ENCODE measurements at regions not wholly inside any gene's neighbourhood (a gene's known extent, or its start where the extent isn't known, plus 50 kb on each side); places are given as distances from the start of the nearest gene placed in this dataset.
"Not testable (repeated sequence)": the region's sequence is repeated elsewhere in the genome, so short reads cannot be mapped to it uniquely, and the experiment has no call there.

DNA sequence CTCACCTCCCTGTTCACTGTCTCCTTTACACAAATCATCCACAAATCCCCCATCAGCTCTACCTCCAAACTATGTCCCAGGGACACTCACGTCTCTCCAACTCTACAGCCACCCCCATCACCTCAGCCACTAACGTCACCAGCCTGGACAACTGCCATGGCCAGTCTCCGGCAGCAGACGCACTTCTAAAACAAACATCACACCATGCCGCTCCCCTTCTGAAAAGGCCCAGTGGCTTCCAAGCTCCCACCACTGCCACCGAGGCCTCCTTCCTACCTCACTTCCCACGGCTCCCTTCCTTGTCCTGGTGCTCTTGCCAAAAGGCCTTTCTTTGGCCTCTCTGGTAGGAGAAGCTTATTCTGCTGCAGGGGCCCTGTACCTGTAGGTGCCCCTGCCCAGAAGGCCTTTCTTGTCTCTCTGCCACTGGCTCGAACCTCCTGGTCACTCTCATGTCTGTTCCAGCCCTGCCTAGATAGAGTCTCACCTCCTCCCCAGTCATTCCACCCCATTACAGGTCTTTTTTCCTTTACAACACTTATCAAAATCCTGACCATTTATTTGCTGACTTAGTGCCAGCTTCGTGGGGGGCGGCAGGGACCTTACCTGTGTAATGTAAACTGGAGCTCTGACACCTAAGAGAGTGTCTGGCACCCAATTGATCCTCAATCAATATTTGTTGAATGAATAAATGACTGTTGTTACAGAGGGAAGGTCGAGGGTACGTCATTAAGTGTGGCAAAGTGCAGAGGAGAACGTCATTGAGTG is 304.2 kb downstream of the GOLGA6L6 start:
- DNase-seq (ENCODE audit: low spot score) = not testable (repeated sequence)

DNA sequence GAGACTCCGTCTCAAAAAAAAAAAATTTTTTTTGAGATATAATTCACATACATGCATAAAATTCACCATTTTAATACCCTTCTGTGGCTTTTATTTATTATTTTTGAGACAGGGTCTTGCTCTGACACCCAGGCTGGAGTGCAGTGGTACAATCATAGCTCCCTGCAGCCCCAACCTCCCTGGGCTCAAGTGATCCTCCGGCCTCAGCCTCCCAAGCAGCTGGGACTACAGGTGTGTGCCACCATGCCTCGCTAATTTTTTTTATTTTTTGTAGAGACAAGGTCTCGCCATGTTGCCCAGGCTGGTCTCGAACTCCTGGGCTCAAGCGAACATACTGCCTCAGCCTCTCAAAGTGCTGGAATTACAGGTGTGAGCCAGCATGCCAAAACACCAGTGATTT is 305.9 kb downstream of the GOLGA6L6 start:
- DNase-seq (ENCODE audit: low spot score) = not testable (repeated sequence)

DNA sequence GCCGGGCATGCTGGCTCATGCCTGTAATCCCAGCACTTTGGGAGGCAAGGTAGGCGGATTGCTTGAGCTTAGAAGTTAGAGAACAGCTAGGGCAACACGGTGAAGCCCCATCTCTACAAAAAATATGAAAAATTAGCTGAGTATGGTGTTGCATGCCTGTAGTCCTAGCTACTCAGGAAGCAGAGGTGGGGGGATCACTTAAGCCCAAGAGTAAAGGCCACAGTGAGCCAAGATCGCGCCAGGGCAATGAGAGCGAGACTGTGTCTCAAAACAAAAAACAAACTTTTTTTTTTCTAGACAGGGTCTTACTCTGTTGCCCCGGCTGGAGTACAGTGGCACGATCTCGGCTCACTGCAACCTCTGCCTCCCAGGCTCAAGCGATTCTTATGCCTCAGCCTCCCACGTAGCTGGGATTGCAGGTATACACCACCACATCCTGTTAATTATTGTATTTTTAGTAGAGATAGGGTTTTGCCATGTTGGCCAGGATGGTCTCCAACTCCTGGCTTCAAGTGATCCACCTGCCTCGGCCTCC is 307.5 kb downstream of the GOLGA6L6 start:
- DNase-seq (ENCODE audit: low spot score) = not testable (repeated sequence)

DNA sequence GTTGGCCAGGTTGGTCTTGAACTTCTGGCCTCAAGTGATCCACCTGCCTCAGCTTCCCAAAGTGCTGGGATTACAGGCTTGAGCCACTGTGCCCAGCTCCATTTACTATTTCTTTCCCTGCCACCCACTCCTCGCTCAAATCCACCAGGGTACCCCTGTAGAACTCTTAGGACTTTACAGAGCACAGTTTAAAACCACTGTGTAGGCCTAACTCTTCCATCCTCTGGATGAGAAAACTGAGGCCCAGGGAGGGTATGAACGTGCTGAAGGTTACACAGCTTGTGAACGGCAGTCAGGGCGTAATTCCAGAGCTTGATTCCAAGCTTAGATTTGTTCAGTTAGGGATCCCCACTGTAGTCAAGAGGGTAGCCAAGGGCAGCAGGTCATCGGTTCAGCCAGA is 309.1 kb downstream of the GOLGA6L6 start:
- DNase-seq (ENCODE audit: low spot score) = not testable (repeated sequence)

DNA sequence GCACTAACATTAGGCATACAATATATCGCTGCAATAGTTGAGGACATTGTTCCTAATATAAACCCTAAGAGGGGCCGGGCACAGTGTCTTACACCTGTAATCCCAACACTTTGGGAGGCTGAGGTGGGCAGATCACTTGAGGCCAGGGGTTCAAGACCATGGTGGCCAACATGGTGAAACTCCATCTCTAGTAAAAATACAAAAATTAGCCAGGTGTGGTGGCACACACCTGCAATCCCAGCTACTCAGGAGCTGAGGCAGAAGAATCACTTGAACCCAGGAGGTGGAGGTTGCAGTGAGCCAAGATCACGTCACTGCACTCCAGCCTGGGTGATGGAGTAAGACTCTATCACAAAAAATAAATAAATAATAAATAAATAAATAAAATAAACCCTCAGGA is 310.9 kb downstream of the GOLGA6L6 start:
- DNase-seq (ENCODE audit: low spot score) = not testable (repeated sequence)

DNA sequence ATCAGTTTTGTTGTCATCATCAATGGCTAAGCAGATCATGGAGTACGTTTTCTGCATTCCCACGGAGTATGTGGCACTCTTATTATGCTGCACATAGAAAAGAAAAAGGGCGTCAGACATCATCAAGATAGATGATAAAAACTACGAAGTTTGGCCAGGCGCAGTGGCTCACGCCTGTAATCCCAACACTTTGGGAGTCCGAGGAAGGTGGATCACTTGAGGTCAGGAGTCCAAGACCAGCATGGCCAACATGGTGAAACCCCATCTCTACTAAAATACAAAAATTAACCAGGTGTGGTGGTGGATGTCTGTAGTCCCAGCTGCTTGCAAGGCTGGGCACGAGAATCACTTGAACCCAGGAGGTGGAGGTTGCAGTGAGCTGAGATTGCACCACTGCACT is 312.8 kb downstream of the GOLGA6L6 start:
- not testable (repeated sequence) for DNase-seq (ENCODE audit: low spot score)

DNA sequence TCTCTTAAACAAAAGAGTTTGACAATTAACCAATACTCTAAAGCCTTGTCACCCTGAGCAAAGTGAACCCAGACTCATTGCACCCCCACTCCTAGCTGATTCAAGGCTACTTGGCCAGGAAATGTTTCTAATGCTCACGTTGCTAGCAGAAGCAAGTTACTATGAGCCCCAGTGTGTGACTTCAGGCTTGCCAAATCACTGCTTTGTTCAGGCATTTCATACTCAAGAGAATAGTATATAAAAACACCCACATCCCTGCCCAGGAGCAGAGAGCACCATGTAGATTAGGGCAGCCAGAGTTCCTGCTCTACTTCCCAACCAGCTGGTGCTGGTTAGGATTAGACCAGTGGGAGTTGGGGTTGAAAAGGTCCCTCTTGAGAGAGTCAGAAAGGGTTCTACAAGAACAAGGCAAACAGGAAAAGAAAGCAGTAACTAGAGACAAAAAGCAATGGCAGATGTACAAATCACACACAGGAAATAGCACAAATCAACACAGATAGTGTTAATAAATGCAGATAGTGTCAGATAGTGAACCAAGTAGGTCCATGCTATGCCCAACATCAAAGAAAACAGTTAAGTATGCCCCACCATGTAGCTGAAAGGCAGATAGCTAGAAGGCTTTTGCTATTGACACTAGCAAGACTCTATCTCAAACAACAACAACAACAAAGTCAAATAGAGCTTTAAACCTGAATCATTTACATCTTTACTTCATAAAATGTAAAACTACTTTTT is 314.3 kb downstream of the GOLGA6L6 start:
- not testable (repeated sequence) for DNase-seq (ENCODE audit: low spot score)

DNA sequence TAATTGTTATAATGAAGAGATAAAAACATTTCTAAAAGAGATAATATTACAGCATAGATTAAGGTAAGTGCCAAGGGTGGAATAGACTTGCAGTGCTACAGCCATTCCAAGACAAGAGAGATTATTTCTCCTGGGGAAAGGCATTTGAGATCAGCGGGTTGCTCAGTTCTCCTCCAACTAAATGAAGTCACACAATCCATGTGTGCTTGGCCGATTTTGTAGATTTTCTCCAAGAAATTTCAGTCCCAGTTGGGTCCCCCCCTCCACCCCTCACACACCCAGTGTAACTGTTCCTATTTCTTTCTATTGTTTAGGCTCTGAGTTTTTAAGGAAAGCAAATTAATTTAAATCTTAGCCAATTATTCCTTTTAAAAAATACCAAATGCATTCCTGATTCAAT is 315.1 kb downstream of the GOLGA6L6 start:
- not testable (repeated sequence) for DNase-seq (ENCODE audit: low spot score)

DNA sequence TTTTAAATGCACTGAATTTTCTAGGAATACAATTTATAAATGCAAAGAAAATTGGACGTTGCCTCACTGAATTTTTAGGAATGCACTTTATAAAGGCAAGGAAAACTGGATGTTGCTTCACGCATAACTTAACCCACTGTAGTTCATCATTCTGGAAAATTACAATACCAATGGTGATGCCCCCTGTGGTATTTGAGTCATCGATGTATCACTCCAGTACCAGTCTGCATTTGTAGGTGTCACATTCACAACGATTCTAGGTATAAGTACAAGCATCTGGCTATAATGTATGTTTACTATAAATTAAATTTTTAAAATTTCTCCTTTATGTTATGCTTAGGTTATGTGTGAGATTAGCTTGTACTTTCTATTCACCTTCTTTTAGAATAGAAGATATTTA is 320.5 kb downstream of the GOLGA6L6 start:
- DNase-seq (ENCODE audit: low spot score) = not testable (repeated sequence)

DNA sequence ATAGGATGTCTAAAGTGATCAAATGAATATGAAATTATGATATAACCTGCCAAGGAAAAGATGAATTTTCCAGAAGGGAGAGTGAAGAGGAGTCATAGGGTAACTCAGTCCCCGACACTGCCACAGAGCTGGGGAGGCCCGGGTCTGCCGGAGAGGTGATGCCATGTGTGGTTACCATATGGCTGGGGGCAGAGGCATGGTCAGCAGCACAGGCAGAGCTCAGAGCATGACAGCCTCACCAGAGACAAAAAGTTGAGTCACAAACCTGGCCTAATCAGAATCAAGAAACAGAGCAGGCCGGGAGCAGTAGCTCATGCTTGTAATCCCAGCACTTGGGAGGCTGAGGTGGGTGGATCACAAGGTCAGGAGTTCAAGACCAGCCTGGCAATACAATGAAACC is 322.4 kb downstream of the GOLGA6L6 start:
- not testable (repeated sequence) for DNase-seq (ENCODE audit: low spot score)

DNA sequence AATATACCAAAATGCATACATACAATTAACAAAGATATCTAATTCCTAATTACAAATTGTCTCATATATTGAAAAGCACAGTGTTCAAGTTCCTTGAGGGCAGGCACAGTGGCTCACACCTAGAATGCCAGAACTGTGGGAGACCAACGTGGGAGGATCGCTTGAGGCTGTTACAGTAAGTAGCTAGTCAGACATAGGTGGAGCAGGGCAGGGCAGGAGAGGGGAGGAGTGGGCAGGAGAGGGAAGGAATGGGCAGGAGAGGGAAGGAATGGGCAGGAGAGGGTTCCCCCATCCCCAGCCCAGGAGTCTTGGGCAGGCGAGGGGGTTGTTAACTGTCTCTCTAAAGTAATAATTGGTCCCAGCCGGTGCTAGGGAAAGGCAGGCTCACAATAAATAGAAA is 325.9 kb downstream of the GOLGA6L6 start:
- DNase-seq (ENCODE audit: low spot score) = not testable (repeated sequence)

DNA sequence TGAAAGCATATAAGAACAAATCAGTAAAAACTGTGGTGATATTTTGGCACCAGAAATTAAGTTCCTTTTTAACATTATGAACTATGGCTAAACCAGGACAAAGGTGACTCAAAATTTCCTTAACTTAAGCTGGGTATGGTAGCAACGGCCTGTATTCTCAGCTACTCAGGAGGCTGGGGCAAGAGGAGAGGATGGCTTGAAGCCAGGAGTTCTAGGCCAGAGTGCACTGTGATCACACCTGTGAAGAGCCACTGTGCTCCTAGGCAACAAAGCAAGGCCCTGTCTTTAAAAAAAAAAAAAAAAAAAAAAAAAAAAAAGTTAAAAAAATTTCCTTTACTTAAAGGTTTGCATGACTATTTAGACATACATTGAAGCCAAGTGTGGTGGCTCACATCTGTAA is 327.5 kb downstream of the GOLGA6L6 start:
- DNase-seq (ENCODE audit: low spot score) = not testable (repeated sequence)

DNA sequence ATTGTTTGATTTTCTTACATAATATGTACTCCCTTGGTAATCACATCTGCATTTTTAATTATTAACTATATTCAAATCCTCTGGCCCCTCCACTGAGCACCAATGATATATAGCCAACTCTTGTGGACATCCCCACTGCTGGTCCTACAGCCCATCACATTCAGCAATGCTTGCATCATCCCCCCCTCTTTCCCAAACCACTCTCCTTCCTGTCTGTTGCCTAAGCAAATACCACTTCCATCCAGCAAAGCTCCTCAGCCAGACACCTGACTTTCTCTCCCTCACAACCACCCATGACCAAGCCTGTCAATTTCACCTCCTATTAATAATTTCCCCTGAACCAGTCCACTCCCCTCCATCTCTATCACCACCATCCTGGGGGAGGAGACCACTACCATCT is 330.1 kb downstream of the GOLGA6L6 start:
- DNase-seq (ENCODE audit: low spot score) = not testable (repeated sequence)

DNA sequence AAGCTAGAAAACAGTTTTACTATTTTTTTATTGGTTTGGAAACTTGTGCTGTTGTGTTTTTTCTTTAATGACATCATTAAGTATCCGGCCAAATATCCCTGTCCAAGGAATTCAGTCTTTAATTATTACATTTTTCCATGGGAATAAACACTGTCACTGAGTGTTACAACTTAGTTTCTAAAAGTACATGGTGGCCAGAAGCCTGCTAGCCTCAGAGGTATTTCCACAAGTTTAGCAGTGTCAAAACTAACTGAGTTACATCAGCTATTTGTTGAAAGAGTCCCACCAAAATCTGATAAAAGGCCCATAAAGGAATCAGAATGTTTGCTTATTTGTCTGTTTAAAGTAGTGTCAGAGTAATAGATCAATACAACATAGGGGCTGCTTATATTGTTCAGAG is 331.6 kb downstream of the GOLGA6L6 start:
- DNase-seq (ENCODE audit: low spot score) = not testable (repeated sequence)

DNA sequence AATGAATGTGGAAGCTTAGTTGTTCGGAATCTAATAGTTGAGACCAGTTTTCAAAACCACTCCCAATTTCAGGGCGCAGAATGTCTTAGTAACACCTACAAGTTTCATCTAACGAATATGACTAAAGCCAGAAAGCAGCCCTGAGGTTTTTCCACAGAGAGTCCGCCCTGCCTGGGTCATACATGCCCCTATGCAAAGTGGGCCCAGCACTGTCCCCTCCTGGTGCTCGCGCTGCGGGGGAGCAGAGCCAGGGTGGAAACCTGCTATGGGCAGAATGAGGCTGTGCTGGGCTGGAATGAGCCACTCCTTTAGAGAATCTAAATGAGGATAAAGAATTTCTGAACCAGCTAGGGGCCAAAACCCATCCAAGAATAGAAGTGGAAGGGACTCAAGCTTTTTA is 334.0 kb downstream of the GOLGA6L6 start:
- DNase-seq (ENCODE audit: low spot score) = not testable (repeated sequence)

DNA sequence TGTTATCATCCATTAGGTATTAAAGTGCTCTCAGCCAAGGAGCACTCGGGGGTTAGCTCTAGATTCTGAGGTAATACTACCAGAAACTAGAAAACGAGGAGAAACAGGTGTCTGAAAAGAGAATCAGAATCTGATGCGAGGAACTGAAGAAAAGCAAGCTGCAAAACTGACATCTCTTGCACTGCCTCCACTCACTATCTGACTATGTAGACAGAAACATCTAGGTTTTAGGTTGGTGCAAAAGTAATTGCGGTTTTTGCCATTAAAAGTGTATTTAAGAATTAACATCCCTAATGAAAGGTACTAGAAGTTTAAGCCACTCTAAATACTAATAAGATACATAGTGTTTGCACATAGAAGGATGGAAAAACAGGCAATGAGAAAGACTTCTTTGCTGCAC is 334.4 kb downstream of the GOLGA6L6 start:
- not testable (repeated sequence) for DNase-seq (ENCODE audit: low spot score)

DNA sequence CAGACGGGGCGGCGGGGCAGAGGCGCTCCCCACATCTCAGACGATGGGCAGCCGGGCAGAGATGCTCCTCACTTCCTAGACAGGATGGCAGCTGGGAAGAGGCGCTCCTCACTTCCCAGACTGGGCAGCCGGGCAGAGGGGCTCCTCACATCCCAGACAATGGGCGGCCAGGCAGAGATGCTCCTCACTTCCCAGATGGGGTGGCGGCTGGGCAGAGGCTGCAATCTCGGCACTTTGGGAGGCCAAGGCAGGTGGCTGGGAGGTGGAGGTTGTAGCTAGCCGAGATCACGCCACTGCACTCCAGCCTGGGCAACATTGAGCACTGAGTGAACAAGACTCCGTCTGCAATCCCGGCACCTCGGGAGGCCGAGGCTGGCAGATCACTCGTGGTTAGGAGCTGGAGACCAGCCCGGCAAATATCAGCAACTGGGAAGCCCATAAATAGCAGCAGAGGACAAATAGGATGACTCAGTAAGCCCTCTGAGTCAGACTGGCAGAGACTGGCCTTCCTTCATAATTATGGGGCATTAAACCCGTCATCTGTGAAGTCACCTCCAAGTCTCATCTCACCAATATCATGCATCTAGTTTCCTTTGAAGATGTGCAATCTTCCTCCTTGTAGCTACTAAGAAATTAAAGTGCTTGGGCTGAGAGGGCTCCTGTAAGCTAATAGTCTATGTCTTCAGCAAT is 337.3 kb downstream of the GOLGA6L6 start:
- peak; percentile 38 for DNase-seq (ENCODE audit: low spot score)

DNA sequence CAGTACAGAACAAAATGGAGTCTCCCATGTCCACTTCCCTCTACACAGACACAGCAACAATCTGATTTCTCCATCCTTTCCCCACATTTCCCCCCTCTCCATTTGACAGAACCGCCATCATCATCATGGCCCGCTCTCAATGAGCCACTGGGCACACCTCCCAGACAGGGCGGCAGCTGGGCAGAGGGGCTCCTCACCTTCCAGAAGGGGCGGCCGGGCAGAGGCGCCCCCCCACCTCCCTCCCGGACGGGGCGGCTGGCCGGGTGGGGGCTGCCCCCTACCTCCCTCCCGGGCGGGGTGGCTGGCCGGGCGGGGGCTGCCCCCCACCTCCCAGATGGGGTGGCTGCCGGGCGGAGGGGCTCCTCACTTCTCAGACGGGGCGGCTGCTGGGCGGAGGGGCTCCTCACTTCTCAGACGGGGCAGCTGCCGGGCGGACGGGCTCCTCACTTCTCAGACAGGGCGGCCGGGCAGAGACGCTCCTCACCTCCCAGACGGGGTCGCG is 337.9 kb downstream of the GOLGA6L6 start:
- DNase-seq (ENCODE audit: low spot score) = not testable (repeated sequence)

DNA sequence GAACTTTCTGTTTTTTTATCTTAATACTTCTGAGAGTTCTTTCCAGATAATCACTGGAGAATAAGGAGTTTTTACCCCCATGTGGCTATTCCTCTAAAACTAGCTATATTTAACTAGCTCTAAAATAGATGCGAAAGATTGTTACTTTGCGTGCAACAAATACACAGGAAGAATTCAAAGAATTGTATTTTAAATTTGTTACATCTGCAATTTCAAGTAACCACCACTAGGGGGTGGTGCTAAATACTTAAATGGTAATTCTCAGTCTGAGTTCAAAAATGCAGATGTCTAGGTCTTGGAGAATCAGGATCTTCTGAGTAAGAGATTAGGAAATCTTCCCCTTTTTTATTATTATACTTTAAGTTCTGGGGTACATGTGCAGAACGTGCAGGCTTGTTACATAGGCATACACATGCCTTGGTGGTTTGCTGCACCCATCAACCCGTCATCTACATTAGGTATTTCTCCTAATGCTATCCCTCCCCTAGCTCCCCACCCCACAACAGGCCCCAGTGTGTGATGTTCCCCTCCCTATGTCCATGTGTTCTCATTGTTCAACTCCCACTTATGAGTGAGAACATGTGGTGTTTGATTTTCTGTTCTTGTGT is 346.9 kb downstream of the GOLGA6L6 start:
- DNase-seq (ENCODE audit: low spot score) = not testable (repeated sequence)

DNA sequence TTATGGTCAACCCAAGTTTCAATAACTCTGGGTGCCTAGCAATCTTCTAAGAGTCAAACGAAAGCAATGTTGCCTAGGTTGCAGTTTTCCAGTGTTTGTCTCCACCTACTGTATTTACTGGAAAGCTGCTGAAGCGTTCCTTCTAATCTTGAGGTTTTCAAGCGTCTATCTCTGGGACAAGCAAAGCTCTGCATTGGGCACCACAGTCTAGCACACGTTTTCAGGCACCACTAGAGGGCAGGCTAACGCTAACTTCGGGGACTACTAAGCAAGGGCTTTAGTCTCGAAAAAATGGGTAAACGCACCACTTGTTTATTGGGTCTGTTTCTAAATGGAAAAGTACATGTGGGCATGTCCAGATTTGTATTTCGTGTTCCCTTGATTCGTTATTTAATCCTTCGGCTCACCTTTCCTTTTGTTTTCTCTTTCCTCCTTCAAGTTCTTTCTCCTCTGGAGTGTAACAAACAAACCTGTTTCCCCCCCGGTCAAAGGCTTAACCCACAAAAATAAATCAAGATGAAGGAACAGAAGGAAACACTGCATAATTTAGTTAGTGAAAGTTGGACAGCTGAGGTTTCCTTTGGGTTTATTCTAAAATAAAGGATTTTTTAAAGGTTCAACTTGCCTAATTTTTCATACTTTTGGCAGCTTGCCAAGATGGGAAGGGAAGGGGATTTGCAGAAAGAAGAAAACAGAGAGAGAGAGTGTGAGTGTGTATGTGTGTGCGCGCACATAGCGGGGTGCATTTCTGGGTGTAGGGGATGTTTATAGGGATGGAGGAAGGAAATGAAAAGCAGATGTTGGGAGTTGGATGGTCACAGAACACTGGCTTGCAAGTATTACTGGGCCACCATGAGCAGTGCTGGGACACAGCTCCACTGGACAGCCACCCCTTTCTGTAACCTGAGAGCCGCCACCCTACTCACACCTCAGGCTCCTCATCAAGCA is 348.3 kb downstream of the GOLGA6L6 start:
- peak; percentile 70 for DNase-seq (ENCODE audit: low spot score)
